Colonic mucosa (tissue), 4 donors: ENCODE measurements at regions not wholly inside any gene's neighbourhood (a gene's known extent, or its start where the extent isn't known, plus 50 kb on each side); places are given as distances from the start of the nearest gene placed in this dataset.

Experiments used
- DNase-seq: peaks from one replicate; pipeline ENCODE4 v3.0.0-alpha.2; 2020
- H3K27ac ChIP-seq: fragments of 200-600 bp; one replicate; pipeline ENCODE4 v1.8.0; 2021
- H3K27me3 ChIP-seq: fragments of 200-600 bp; one replicate; pipeline ENCODE4 v1.8.0; 2021
- H3K36me3 ChIP-seq: fragments of 200-600 bp; one replicate; pipeline ENCODE4 v1.8.0; 2021
- H3K4me1 ChIP-seq: fragments of 200-600 bp; one replicate; pipeline ENCODE4 v1.8.0; 2021; ENCODE audit warnings: mild to moderate bottlenecking
- H3K4me3 ChIP-seq: fragments of 200-600 bp; one replicate; pipeline ENCODE4 v1.8.0; 2021
- H3K9ac ChIP-seq, 2 donors: one replicate each; pipeline ENCODE4 v1.7.0; 2013; ENCODE audit warnings: control low read depth in 2 of 2, low read depth in 2 of 2, low read length in 2 of 2
- H3K9me3 ChIP-seq: fragments of 200-600 bp; one replicate; pipeline ENCODE4 v1.8.0; 2021
- intact Hi-C: fragments of 100-400 bp; cut with DNase I; formaldehyde crosslinking; loops from one replicate; pipeline ENCODE4 v1.14.1; 2022
- TF ChIP-seq, protein P1 (sequence below): fragments of 200-600 bp; IDR thresholded peaks from one replicate; pipeline ENCODE4 v1.8.0; 2022; ENCODE audit warnings: antibody characterized with exemption, mild to moderate bottlenecking
- donor health status: healthy.
- donor health status: DM: no; HTN: no; CAD: no.
- donor health status: DM: no; HTN: no; CAD: no.

GRCh38 chr6:8990075-8990474, 554.7 kb upstream of the SLC35B3 start:
- no peaks in the 10 kb centered on the region for H3K9me3 ChIP-seq
- DNase-seq, result no peak

DNA sequence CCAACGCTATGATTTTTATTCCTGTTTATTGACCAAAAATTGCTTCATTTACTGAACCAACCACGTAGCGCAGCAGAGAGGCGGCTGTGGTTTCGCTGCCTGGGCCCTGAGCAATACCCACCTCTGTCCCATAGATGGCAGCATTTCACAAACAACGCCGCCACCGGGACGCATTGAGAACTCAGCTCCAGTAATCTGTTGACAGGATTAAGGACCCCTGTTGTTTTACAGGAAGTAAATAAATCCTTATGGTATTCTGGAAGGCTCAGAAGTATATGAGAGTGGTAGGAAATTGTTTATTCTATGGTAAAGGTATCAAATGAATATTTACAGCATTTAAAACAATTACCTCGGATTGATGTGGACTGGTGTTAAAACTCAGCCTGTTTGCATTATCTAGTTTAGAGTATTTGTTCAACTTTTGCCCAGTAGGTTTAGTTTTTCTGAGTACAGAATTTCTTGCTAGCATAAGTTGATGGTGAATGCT, 547.9 kb upstream of the SLC35B3 start:
- no peaks in the 10 kb centered on the region for H3K9me3 ChIP-seq
- H3K27me3 ChIP-seq, result no peaks in the 10 kb centered on the region
- H3K36me3 ChIP-seq, result no peaks in the 10 kb centered on the region
- no peaks in the 10 kb centered on the region for H3K4me1 ChIP-seq
- DNase-seq, result peak; percentile 63
- no peak overlapping the region for H3K4me3 ChIP-seq
- TF ChIP-seq, protein P1, sequence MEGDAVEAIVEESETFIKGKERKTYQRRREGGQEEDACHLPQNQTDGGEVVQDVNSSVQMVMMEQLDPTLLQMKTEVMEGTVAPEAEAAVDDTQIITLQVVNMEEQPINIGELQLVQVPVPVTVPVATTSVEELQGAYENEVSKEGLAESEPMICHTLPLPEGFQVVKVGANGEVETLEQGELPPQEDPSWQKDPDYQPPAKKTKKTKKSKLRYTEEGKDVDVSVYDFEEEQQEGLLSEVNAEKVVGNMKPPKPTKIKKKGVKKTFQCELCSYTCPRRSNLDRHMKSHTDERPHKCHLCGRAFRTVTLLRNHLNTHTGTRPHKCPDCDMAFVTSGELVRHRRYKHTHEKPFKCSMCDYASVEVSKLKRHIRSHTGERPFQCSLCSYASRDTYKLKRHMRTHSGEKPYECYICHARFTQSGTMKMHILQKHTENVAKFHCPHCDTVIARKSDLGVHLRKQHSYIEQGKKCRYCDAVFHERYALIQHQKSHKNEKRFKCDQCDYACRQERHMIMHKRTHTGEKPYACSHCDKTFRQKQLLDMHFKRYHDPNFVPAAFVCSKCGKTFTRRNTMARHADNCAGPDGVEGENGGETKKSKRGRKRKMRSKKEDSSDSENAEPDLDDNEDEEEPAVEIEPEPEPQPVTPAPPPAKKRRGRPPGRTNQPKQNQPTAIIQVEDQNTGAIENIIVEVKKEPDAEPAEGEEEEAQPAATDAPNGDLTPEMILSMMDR, result peak; percentile 97
- intact Hi-C loops, result loop anchor here (5.0 to 10.0 kb wide), 2 partner anchors 429 to 1452 kb away; no protein-coding TSS in a partner anchor
- H3K27ac ChIP-seq, result no peak overlapping the region
- H3K9ac ChIP-seq, result no peak overlapping the region

More at GRCh38 chr6:8990075-8990474, 554.7 kb upstream of the SLC35B3 start:
- intact Hi-C loops, result no loop called here
- Histone ChIP-seq H3K36me3 (no peaks in the 10 kb centered on the region), H3K27me3 (no peaks in the 10 kb centered on the region), H3K4me1 (no peaks in the 10 kb centered on the region), H3K9ac (no peak overlapping the region), H3K4me3 (no peak overlapping the region), H3K27ac (no peak overlapping the region)
- TF ChIP-seq, protein P1, result no peak

- H3K9ac ChIP-seq, result no peak overlapping the region
Measured at GRCh38 chr6:8982668-8983067, 547.3 kb upstream of the SLC35B3 start.

DNA sequence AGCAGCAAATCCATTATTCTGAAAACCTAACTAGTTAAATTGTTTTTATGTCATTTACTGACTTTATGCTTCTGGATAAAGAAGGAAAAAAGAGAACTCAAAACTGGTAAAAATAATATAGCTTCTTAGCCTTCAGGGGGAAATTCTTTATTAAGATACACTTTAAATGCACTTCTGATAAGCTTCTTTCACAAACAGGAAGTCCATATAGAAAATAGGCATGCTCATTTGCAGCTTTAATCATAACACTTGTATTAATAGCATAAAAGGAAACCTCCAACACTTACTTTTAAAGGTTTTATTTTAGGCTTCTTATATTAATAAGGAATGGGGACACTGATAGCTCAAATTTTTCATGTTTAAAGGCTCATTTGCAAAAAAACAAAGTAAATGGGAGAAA, 538.0 kb upstream of the SLC35B3 start:
- Histone ChIP-seq H3K4me3 (no peak overlapping the region), H3K4me1 (no peaks in the 10 kb centered on the region), H3K9me3 (no peaks in the 10 kb centered on the region), H3K27me3 (no peaks in the 10 kb centered on the region), H3K9ac (no peak overlapping the region), H3K27ac (no peak overlapping the region), H3K36me3 (no peaks in the 10 kb centered on the region)
- intact Hi-C loops, result no loop called here
- DNase-seq, result no peak
- TF ChIP-seq, protein P1, result no peak

More at GRCh38 chr6:8982668-8983067, 547.3 kb upstream of the SLC35B3 start:
- Histone ChIP-seq H3K27ac (no peak overlapping the region), H3K4me3 (no peak overlapping the region), H3K36me3 (no peaks in the 10 kb centered on the region), H3K27me3 (no peaks in the 10 kb centered on the region), H3K4me1 (no peaks in the 10 kb centered on the region), H3K9me3 (no peaks in the 10 kb centered on the region)
- intact Hi-C loops, result loop anchor here (5.0 to 10.0 kb wide), 2 partner anchors 430 to 1452 kb away; no protein-coding TSS in a partner anchor
- TF ChIP-seq, protein P1, result no peak
- DNase-seq, result no peak

DNA sequence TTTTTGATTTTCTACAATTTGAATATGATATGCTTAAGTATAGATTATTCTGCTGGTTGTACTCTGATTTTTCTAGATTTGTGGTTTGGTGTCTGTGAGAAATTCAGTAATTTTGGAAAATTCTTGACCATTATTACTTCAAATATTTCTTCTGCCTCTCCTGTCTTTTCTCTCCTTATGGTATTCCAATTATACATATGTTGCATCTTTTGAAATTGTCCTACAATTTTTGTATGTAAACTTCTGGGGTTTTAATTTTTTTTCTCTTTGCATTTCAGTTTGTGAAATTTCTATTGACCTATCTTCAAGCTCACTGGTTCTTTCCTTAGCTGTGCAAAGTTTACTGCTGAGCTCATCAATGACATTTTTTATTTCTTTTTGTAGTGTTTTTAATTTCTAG, 534.4 kb upstream of the SLC35B3 start:
- intact Hi-C loops, result no loop called here
- no peak for DNase-seq

More for the DNA sequence above, 534.4 kb upstream of the SLC35B3 start:
- Histone ChIP-seq H3K9ac (no peak overlapping the region), H3K36me3 (no peaks in the 10 kb centered on the region), H3K4me3 (no peak overlapping the region), H3K4me1 (no peaks in the 10 kb centered on the region), H3K9me3 (no peaks in the 10 kb centered on the region), H3K27me3 (no peaks in the 10 kb centered on the region), H3K27ac (no peak overlapping the region)
- TF ChIP-seq, protein P1, result no peak
